ENCODE measurements at regions not wholly inside any gene's neighbourhood (a gene's known extent, or its start where the extent isn't known, plus 50 kb on each side); places are given as distances from the start of the nearest gene placed in this dataset.

- TF ChIP-seq CTCF (IDR thresholded peaks at IDR 0.05) (no peak), EZH2 (IDR thresholded peaks at IDR 0.05; ENCODE audit: borderline replicate concordance, insufficient read depth, low read depth, low read length, poor library complexity, severe bottlenecking) (no peak)
These were observed 247.1 kb downstream of the RPS29 start for GRCh38 chr14:49339130-49339529.
